ENCODE measurements at regions not wholly inside any gene's neighbourhood (a gene's known extent, or its start where the extent isn't known, plus 50 kb on each side); places are given as distances from the start of the nearest gene placed in this dataset.

- FAIRE-seq: no peak
Measured at GRCh38 chr11:38095268-38095667, 1497.2 kb upstream of the RAG2 start.

DNA sequence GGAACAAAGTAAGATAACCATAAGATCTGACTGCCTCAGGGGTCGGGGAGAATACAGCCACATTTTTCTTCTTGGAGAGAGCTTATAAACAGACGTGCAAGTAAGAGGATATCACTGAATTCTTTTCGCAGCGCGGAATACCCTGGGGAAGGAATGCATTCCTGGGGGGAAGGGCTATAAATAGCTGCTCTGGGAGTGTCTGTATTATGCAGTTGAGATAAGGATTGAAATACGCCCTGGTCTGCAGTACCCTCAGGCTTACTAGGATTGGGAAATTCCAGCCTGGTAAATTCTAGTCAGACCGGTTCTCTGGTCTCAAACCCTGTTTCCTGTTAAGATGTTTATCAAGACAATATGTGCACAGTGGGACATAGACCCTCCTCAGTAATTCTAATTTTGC is 1491.7 kb upstream of the RAG2 start:
- TF ChIP-seq, protein P1, sequence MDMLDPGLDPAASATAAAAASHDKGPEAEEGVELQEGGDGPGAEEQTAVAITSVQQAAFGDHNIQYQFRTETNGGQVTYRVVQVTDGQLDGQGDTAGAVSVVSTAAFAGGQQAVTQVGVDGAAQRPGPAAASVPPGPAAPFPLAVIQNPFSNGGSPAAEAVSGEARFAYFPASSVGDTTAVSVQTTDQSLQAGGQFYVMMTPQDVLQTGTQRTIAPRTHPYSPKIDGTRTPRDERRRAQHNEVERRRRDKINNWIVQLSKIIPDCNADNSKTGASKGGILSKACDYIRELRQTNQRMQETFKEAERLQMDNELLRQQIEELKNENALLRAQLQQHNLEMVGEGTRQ (IDR thresholded peaks at IDR 0.05): no peak
- TF ChIP-seq MYC (IDR thresholded peaks at IDR 0.05; ENCODE audit: borderline replicate concordance, low read length) (no peak), CBX8 (IDR thresholded peaks at IDR 0.05) (no peak), MAFK (IDR thresholded peaks at IDR 0.05; ENCODE audit: partially characterized antibody) (no peak), HEYL (CRISPR knock-in tag; IDR thresholded peaks at IDR 0.05) (no peak)
- no peak overlapping the region for H3K4me2 ChIP-seq
- H3K27ac ChIP-seq: no peak overlapping the region
- peaks cover 5% of the 10 kb centered on the region; the same call in 1 of the 3 replicates for H3K9me3 ChIP-seq
- no peaks in the 10 kb centered on the region for H3K4me1 ChIP-seq
- H3K4me3 ChIP-seq: no peak overlapping the region
- ChIA-PET POLR2A (no interaction called here), CTCF (no interaction called here)
- ATAC-seq (no peak), DNase-seq (ENCODE audit: low read depth in 1 of 2, low spot score in 1 of 2) (peak in 1 of 2 experiments; percentile 0), FAIRE-seq (no peak)
- 16% methylated on average over 7 of the region's 7 CpGs for WGBS (ENCODE audit: missing lambda C conversion rate)

More at GRCh38 chr11:38095268-38095667, 1497.2 kb upstream of the RAG2 start:
- DNase-seq (ENCODE audit: low read depth in 1 of 2, low spot score in 1 of 2): no peak
- 22% methylated on average over 2 of the region's 2 CpGs for WGBS (ENCODE audit: missing lambda C conversion rate)
- Histone ChIP-seq H3K4me1 (no peaks in the 10 kb centered on the region), H3K27ac (no peak overlapping the region), H3K9me3 (peaks cover 11% of the 10 kb centered on the region; the same call in 1 of the 3 replicates), H3K4me2 (no peak overlapping the region), H3K4me3 (no peak overlapping the region)
- ChIA-PET POLR2A (no interaction called here), CTCF (interaction anchor here (0.6 kb wide), 1 partner anchor 492 kb away, joined by 4 read pairs; no protein-coding TSS in a partner anchor)
- TF ChIP-seq EHMT2 (IDR thresholded peaks at IDR 0.05; ENCODE audit: low read depth): no peak
- TF ChIP-seq JUNB (IDR thresholded peaks at IDR 0.05): no peak
- no peak for ATAC-seq

DNA sequence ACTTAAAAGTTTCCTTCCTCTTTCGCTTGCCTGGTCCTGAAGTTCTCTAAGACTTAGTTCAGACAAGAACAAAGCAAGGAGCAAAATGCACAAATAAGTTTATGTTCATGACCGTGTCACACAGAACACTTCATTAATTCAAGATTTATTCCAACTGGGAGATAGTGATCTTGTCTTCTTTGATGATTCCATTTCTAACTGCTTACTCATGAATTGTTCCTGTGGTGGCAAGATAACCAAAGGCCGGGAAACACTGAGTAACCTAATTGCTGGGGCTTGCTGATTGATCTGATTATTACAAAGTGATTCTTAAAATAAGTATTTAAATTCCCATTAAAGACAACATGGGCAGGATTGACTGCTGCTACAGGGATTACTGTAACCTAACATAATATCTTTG is 1462.9 kb upstream of the RAG2 start:
- WGBS (ENCODE audit: missing lambda C conversion rate): 12% methylated on average over 3 of the region's 3 CpGs
- no peak for ATAC-seq
- H3K4me2 ChIP-seq: no peak overlapping the region
- POLR2A ChIA-PET: no interaction called here
- no peak overlapping the region for H3K4me3 ChIP-seq
- TF ChIP-seq EHF (CRISPR knock-in tag; IDR thresholded peaks at IDR 0.05) (no peak), ZFP36 (IDR thresholded peaks at IDR 0.05; ENCODE audit: borderline replicate concordance, partially characterized antibody) (no peak), JUN (IDR thresholded peaks at IDR 0.05) (no peak), HOXA7 (CRISPR knock-in tag; IDR thresholded peaks at IDR 0.05) (no peak), SMC3 (IDR thresholded peaks at IDR 0.05) (no peak), CEBPB (IDR thresholded peaks at IDR 0.05) (no peak), BHLHE40 (IDR thresholded peaks at IDR 0.05; ENCODE audit: low read depth, low read length) (no peak), KDM1A (IDR thresholded peaks at IDR 0.05; ENCODE audit: low read depth) (no peak), NFE2L2 (conservative IDR thresholded peaks at IDR 0.05; ENCODE audit: low read length) (no peak), ATOH8 (CRISPR knock-in tag; IDR thresholded peaks at IDR 0.05; ENCODE audit: low read depth) (no peak)
- H3K4me1 ChIP-seq: no peaks in the 10 kb centered on the region
- DNase-seq (ENCODE audit: low read depth in 1 of 2, low spot score in 1 of 2): no peak
- no peak overlapping the region for H3K27ac ChIP-seq
- CTCF ChIA-PET: no interaction called here
- H3K9me3 ChIP-seq: 0 out of 3 replicates have a peak, but pooled peaks cover 3% of the 10 kb centered on the region
- FAIRE-seq: no peak

DNA sequence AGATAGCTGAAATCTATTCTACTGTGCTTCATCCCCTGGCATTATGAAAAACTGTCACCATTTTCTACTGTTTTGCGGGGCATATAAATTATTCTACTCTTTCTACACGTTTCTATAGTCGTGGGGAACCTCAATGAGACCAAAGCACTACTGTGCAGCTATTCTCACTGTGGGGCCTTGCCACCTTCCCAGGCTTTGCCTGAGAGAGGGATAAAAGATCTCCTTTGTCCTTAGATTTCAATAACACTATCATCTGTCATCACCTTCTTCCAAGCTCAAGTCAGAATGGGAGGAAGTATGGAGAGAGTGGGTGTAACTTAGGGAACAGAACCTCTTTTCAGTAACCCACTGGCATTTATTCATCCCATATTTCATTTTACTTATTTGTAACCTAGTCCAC is 1462.1 kb upstream of the RAG2 start:
- H3K27ac ChIP-seq: no peak overlapping the region
- DNase-seq (ENCODE audit: low read depth in 1 of 2, low spot score in 1 of 2) (no peak), FAIRE-seq (no peak), ATAC-seq (no peak)
- CTCF ChIA-PET: no interaction called here
- H3K9me3 ChIP-seq: peaks cover 3% of the 10 kb centered on the region; the same call in 1 of the 3 replicates
- no peaks in the 10 kb centered on the region for H3K4me1 ChIP-seq
- H3K4me2 ChIP-seq: no peak overlapping the region
- H3K4me3 ChIP-seq: no peak overlapping the region
- TF ChIP-seq ZSCAN20 (CRISPR knock-in tag; IDR thresholded peaks at IDR 0.05) (no peak), JUNB (IDR thresholded peaks at IDR 0.05) (no peak), SREBF2 (IDR thresholded peaks at IDR 0.05) (no peak), SMC3 (IDR thresholded peaks at IDR 0.05) (no peak)
- TF ChIP-seq, protein P2, sequence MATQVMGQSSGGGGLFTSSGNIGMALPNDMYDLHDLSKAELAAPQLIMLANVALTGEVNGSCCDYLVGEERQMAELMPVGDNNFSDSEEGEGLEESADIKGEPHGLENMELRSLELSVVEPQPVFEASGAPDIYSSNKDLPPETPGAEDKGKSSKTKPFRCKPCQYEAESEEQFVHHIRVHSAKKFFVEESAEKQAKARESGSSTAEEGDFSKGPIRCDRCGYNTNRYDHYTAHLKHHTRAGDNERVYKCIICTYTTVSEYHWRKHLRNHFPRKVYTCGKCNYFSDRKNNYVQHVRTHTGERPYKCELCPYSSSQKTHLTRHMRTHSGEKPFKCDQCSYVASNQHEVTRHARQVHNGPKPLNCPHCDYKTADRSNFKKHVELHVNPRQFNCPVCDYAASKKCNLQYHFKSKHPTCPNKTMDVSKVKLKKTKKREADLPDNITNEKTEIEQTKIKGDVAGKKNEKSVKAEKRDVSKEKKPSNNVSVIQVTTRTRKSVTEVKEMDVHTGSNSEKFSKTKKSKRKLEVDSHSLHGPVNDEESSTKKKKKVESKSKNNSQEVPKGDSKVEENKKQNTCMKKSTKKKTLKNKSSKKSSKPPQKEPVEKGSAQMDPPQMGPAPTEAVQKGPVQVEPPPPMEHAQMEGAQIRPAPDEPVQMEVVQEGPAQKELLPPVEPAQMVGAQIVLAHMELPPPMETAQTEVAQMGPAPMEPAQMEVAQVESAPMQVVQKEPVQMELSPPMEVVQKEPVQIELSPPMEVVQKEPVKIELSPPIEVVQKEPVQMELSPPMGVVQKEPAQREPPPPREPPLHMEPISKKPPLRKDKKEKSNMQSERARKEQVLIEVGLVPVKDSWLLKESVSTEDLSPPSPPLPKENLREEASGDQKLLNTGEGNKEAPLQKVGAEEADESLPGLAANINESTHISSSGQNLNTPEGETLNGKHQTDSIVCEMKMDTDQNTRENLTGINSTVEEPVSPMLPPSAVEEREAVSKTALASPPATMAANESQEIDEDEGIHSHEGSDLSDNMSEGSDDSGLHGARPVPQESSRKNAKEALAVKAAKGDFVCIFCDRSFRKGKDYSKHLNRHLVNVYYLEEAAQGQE (IDR thresholded peaks at IDR 0.05): no peak
- POLR2A ChIA-PET: no interaction called here
- 3% methylated on average over 3 of the region's 3 CpGs for WGBS (ENCODE audit: missing lambda C conversion rate)
